ENCODE measurements at regions not wholly inside any gene's neighbourhood (a gene's known extent, or its start where the extent isn't known, plus 50 kb on each side); places are given as distances from the start of the nearest gene placed in this dataset.
"Not testable (repeated sequence)": the region's sequence is repeated elsewhere in the genome, so short reads cannot be mapped to it uniquely, and the experiment has no call there.

GRCh38 chr21:16421007-16421406 is 691.2 kb downstream of the USP25 start:
- DNase-seq, result no peak

GRCh38 chr21:16421965-16422364 is 692.2 kb downstream of the USP25 start:
- no peak for DNase-seq

GRCh38 chr21:16422702-16423101 is 692.9 kb downstream of the USP25 start:
- DNase-seq, result no peak

- no peak for DNase-seq
These were observed 694.1 kb downstream of the USP25 start for GRCh38 chr21:16423921-16424320.

GRCh38 chr21:16424331-16424751 is 694.6 kb downstream of the USP25 start:
- no peak for DNase-seq

- no peak for DNase-seq
These were observed 695.6 kb downstream of the USP25 start for GRCh38 chr21:16425376-16425775.

GRCh38 chr21:16426936-16427335 is 697.2 kb downstream of the USP25 start:
- no peak for DNase-seq

- DNase-seq, result no peak
These were observed 697.9 kb downstream of the USP25 start for GRCh38 chr21:16427587-16428087.

GRCh38 chr21:16437586-16437985 is 707.8 kb downstream of the USP25 start:
- DNase-seq, result no peak

- no peak for DNase-seq
These were observed 709.0 kb downstream of the USP25 start for GRCh38 chr21:16438761-16439160.

GRCh38 chr21:16441789-16442188 is 712.0 kb downstream of the USP25 start:
- no peak for DNase-seq

- no peak for DNase-seq
These were observed 724.6 kb downstream of the USP25 start for GRCh38 chr21:16454399-16454798.

- DNase-seq, result no peak
These were observed 725.7 kb downstream of the USP25 start for GRCh38 chr21:16455526-16455925.

GRCh38 chr21:16455978-16456377 is 726.2 kb downstream of the USP25 start:
- no peak for DNase-seq

- no peak for DNase-seq
These were observed 727.7 kb downstream of the USP25 start for GRCh38 chr21:16457498-16457897.

- no peak for DNase-seq
These were observed 731.2 kb downstream of the USP25 start for GRCh38 chr21:16460936-16461335.

GRCh38 chr21:16464211-16464889 is 734.6 kb downstream of the USP25 start:
- not testable (repeated sequence) for DNase-seq

- DNase-seq, result no peak
These were observed 738.4 kb downstream of the USP25 start for GRCh38 chr21:16468184-16468583.

- DNase-seq, result no peak
These were observed 744.2 kb downstream of the USP25 start for GRCh38 chr21:16473988-16474387.

- DNase-seq, result no peak
These were observed 746.5 kb downstream of the USP25 start for GRCh38 chr21:16476056-16476825.

- DNase-seq, result no peak
These were observed 758.3 kb downstream of the USP25 start for GRCh38 chr21:16488042-16488441.

GRCh38 chr21:16492356-16492755 is 762.6 kb downstream of the USP25 start:
- DNase-seq, result no peak

- no peak for DNase-seq
These were observed 763.1 kb downstream of the USP25 start for GRCh38 chr21:16492892-16493291.

GRCh38 chr21:16496609-16497008 is 766.8 kb downstream of the USP25 start:
- no peak for DNase-seq

Data from left kidney (tissue), 1 donor.